Caki2 (cell line): ENCODE measurements at regions not wholly inside any gene's neighbourhood (a gene's known extent, or its start where the extent isn't known, plus 50 kb on each side); places are given as distances from the start of the nearest gene placed in this dataset.

Experiments used
- DNase-seq: peaks from one replicate; pipeline ENCODE4 v3.0.0-alpha.2; 2015; ENCODE audit warnings: low read depth
- in situ Hi-C: cut with HindIII; loops from 2 replicates; pipeline ENCODE4 v1.10.0; 2016; ENCODE audit warnings: low sequenced_read_pairs, low pct_unique_long_range_greater_than_20kb, mixed read lengths

DNA sequence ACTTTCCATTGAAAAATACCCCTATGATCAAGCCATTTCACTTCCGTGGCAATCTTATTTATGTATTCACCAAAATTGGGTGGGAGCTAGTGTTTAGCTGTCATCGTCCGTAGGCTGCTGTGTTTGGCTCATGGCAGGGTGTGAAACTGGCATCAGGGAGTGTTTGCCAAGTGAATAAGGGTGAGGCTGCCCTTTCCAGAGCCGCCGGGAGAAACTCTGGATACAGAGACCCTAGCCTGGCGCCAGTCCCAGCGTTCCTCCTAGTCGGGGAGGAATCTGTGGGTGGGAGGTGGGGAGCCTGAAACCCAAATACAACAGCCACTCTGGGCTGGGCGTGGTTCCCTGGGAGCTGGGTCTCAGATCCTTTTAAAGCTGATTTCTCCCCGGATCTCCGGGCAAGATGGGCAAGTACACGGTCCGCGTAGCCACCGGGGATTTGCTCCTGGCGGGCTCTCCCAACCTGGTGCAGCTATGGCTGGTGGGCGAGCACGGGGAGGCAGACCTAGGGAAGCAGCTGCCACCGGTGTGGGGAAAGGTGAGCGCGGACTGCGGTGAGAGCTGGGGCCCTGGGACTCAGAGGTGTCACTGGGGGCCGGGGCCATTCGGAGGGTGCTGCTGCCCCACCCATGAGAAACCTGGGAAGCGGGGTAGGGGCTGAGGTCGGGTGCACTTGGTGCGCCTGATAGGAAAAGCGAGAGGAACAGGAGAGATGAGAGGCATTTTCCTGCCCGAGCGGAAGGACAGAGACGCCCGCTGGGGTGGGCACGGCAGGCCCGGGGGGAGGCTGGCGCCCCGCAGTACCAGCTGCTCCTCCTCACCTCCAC lies 62.1 kb upstream of the TEKT1 start:
- no peak for DNase-seq
- in situ Hi-C loops: no loop called here

GRCh38 chr17:6894206-6894528 lies 62.6 kb upstream of the TEKT1 start:
- DNase-seq: no peak
- in situ Hi-C loops: no loop called here

- no peak for DNase-seq
- in situ Hi-C loops: no loop called here
These were observed 69.6 kb upstream of the TEKT1 start for GRCh38 chr17:6901086-6901485.

DNA sequence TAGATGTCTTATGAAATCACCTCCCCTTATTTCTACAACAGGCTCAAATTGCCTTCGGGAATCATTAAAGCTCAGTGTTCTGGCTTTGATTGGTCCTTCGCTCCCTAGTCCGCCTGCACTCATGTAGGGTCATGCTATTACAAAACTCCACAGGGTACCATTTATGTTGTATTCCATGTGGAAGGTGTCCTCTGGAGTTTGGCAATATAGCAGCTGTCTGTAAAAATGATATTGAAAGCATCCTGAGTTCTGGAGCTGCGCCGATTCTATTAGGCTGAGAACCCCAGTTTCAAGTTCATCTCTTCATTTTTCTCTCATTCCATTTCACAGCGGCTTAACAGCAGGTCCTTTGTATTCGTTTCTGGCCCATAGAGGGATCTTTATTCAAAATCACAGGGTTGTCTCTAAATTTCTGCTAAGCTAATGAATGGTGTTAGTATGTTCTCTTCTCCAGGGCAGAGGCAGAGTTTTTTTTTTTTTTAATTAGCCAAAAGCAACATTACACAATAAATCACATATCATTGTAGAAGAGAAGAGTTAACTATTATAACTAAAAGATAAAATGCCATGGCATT lies 71.9 kb upstream of the TEKT1 start:
- in situ Hi-C loops: no loop called here

GRCh38 chr17:6908807-6909206 lies 77.3 kb upstream of the TEKT1 start:
- in situ Hi-C loops: no loop called here
- DNase-seq: no peak

More for the DNA sequence above, 71.9 kb upstream of the TEKT1 start:
- DNase-seq: no peak

GRCh38 chr17:6910987-6911603 lies 79.6 kb upstream of the TEKT1 start:
- peak; percentile 28 for DNase-seq
- in situ Hi-C loops: no loop called here

- in situ Hi-C loops: no loop called here
- no peak for DNase-seq
These were observed 80.9 kb upstream of the TEKT1 start for GRCh38 chr17:6912110-6913051.

- DNase-seq: no peak
These were observed 82.0 kb upstream of the ALOX12 start for GRCh38 chr17:6913608-6914443.

GRCh38 chr17:6914711-6915110 lies 81.1 kb upstream of the ALOX12 start:
- DNase-seq: peak; percentile 7
- in situ Hi-C loops: no loop called here

More at GRCh38 chr17:6913608-6914443, 82.0 kb upstream of the ALOX12 start:
- in situ Hi-C loops: no loop called here

GRCh38 chr17:6915620-6916019 lies 80.2 kb upstream of the ALOX12 start:
- in situ Hi-C loops: no loop called here
- no peak for DNase-seq

GRCh38 chr17:6919158-6919557 lies 76.7 kb upstream of the ALOX12 start:
- in situ Hi-C loops: no loop called here
- DNase-seq: no peak

- no peak for DNase-seq
- in situ Hi-C loops: no loop called here
These were observed 72.5 kb upstream of the ALOX12 start for GRCh38 chr17:6923385-6923784.

DNA sequence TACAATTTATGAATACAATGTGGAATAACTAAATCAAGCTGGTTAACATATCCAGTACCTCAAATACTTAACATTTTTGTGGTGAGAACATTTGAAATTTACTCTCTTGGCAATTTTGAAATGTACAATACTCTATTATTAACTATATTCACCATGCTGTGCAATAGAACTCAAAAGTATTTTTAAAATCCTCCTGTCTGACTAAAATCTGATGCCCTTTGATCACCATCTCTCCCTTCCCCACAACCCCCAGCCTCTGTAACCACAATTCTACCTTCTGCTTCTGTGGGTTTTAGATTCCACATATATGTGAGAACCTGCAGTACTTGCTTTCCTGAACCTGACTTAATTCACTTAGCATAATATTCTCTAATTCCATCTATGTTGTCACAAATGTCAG lies 71.6 kb upstream of the ALOX12 start:
- in situ Hi-C loops: no loop called here
- no peak for DNase-seq

GRCh38 chr17:6926667-6927066 lies 69.2 kb upstream of the ALOX12 start:
- no peak for DNase-seq
- in situ Hi-C loops: no loop called here

DNA sequence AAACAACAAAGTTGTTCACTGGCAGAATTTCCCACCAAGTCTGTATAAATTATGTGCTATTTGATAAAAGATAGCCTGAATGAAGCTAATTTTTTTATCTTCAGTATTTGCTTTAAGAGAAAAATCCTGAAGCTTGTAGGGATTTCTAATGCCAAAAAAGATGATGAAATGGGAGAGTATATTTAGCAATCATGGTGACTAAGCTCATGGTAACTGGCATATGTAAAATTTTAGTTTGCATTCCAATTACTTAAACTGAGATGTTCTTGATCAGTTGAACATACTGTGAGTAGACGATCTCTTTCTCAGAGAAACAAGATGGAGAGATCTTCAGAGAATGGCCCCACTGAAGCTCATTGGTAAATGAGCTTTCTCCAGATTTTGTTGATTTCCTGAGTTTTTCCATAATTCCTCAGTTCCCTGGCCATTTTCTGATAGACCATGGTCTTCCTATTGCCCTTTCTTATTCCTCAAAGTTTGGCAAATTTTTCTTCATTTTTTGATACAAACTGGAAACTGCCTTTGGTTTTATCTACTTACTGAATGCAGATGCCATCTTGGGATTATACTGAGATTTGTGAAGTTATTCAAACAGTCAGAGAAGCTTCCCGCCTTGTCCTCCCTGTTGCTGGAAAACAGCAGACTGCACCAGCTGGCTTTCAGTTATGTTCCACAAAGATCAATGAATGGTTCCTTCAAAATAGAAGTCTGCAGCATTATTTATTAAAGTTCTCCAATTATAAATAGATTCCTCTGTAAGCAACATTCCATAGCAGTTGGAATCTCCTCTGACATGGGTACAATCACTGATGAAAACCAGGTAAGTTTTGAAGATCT lies 68.3 kb upstream of the ALOX12 start:
- in situ Hi-C loops: no loop called here
- no peak for DNase-seq

- DNase-seq: no peak
- in situ Hi-C loops: no loop called here
These were observed 67.7 kb upstream of the ALOX12 start for GRCh38 chr17:6928193-6928592.

DNA sequence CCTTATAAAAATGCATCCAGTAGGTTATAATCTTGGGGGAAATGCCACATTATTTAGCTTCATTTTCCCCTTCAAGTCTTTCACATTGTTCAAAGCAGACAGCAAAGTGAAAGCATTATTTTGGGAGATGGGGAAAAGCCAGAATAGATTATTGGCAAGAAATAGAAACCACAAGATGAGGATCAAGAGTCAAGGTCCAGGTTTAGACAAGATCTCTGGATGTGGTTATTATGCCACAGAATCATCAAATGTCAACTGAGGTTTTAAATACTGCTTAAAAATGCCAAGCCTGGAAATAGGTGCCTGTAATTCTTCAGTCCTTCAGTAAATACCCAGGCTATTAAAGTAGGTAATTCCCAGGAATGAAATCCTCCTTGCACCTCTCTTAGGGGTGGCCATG lies 65.1 kb upstream of the ALOX12 start:
- in situ Hi-C loops: no loop called here
- no peak for DNase-seq
